ENCODE measurements at regions not wholly inside any gene's neighbourhood (a gene's known extent, or its start where the extent isn't known, plus 50 kb on each side); places are given as distances from the start of the nearest gene placed in this dataset.

- Mint-ChIP-seq H3K4me3 (ENCODE audit: unreplicated experiment) (no peak overlapping the region), H3K36me3 (ENCODE audit: unreplicated experiment) (no peaks in the 10 kb centered on the region), H3K4me1 (ENCODE audit: low read depth, unreplicated experiment) (peaks cover 10% of the 10 kb centered on the region), H3K27me3 (ENCODE audit: unreplicated experiment) (peaks cover 4% of the 10 kb centered on the region), H3K27ac (ENCODE audit: unreplicated experiment) (no peak overlapping the region), H3K9me3 (ENCODE audit: unreplicated experiment) (peaks cover 1% of the 10 kb centered on the region)
- TF ChIP-seq, protein P1, sequence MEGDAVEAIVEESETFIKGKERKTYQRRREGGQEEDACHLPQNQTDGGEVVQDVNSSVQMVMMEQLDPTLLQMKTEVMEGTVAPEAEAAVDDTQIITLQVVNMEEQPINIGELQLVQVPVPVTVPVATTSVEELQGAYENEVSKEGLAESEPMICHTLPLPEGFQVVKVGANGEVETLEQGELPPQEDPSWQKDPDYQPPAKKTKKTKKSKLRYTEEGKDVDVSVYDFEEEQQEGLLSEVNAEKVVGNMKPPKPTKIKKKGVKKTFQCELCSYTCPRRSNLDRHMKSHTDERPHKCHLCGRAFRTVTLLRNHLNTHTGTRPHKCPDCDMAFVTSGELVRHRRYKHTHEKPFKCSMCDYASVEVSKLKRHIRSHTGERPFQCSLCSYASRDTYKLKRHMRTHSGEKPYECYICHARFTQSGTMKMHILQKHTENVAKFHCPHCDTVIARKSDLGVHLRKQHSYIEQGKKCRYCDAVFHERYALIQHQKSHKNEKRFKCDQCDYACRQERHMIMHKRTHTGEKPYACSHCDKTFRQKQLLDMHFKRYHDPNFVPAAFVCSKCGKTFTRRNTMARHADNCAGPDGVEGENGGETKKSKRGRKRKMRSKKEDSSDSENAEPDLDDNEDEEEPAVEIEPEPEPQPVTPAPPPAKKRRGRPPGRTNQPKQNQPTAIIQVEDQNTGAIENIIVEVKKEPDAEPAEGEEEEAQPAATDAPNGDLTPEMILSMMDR (IDR thresholded peaks at IDR 0.05; ENCODE audit: partially characterized antibody, unreplicated experiment) = no peak
- no peak for DNase-seq
Measured at GRCh38 chr21:27021046-27021445, 54.2 kb upstream of the ADAMTS5 start.

DNA sequence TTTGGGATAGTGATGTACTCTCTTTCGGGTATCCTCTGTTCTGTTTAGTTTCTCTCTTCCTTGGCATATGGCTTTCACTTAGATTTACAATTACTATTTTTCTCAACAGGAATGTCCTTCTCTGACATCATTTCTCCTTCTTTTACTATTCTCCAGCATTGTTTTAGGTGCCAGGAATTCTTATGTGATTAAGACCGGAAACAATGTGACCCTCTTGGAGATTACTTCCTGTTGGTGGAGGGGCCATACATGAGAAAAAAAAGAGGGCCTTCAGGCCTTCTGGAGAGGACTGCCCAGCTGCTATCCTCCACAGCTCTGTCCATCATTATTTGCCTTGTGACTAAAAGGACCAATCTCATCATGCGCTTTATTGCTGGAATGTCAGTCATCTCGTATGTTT lies 50.4 kb upstream of the ADAMTS5 start:
- Mint-ChIP-seq H3K27ac (ENCODE audit: unreplicated experiment) (no peak overlapping the region), H3K4me1 (ENCODE audit: low read depth, unreplicated experiment) (peaks cover 1% of the 10 kb centered on the region), H3K27me3 (ENCODE audit: unreplicated experiment) (peaks cover 2% of the 10 kb centered on the region), H3K36me3 (ENCODE audit: unreplicated experiment) (no peaks in the 10 kb centered on the region), H3K4me3 (ENCODE audit: unreplicated experiment) (no peak overlapping the region), H3K9me3 (ENCODE audit: unreplicated experiment) (no peaks in the 10 kb centered on the region)
- TF ChIP-seq, protein P1 (IDR thresholded peaks at IDR 0.05; ENCODE audit: partially characterized antibody, unreplicated experiment) = no peak
- no peak for DNase-seq
